ENCODE measurements at regions not wholly inside any gene's neighbourhood (a gene's known extent, or its start where the extent isn't known, plus 50 kb on each side); places are given as distances from the start of the nearest gene placed in this dataset.
"Not testable (repeated sequence)": the region's sequence is repeated elsewhere in the genome, so short reads cannot be mapped to it uniquely, and the experiment has no call there.

GRCh38 chr3:63135367-63135766 is 142.7 kb upstream of the SYNPR start:
- Histone ChIP-seq H3K9me3 (ENCODE audit: control insufficient read depth in 1 of 2, insufficient read depth in 1 of 2, low read depth in 1 of 2, low read length in 2 of 2) (no peaks in the 10 kb centered on the region), H3K27ac (ENCODE audit: low read depth, low read length) (peak overlapping the region; percentile 29; the same call in 1 of the 2 replicates), H3K27me3 (ENCODE audit: insufficient read depth, low read length) (no peaks in the 10 kb centered on the region), H3K4me3 (replicated peaks in 1 of 2; ENCODE audit: low read depth in 1 of 2, low read length in 2 of 2) (peak overlapping the region; percentile 26 to 51; a peak in 3 of 4 replicates), H2AFZ (ENCODE audit: low read depth, low read length, poor library complexity, severe bottlenecking) (no peak overlapping the region), H3K79me2 (ENCODE audit: insufficient read depth, low read length) (no peaks in the 10 kb centered on the region), H3K9me2 (ENCODE audit: insufficient read depth) (no peaks in the 10 kb centered on the region), H4K20me1 (ENCODE audit: insufficient read depth) (no peaks in the 10 kb centered on the region), H3K36me3 (ENCODE audit: control insufficient read depth in 1 of 2, insufficient read depth in 2 of 2, low read length in 2 of 2) (no peaks in the 10 kb centered on the region), H3K4me1 (ENCODE audit: control insufficient read depth in 1 of 2, insufficient read depth in 2 of 2, low read length in 2 of 2) (peaks cover 0 to 8% of the 10 kb centered on the region in 2 experiments; a peak in 1 of 4 replicates), H3K4me2 (ENCODE audit: low read length) (peak overlapping the region; percentile 54), H3K9ac (ENCODE audit: low read length) (peak overlapping the region; percentile 33; the same call in 1 of the 2 replicates)
- ChIA-PET CTCF (no interaction called here), RAD21 (ENCODE audit: low non-redundant PET in 1 of 2, low total read pairs in 2 of 2, uncharacterized antibody in 2 of 2, unreplicated experiment in 2 of 2) (no interaction called here), POLR2A (no interaction called here)
- DNase-seq (ENCODE audit: low read depth, low spot score) = no peak
- intact Hi-C loops (cut with micrococcal nuclease) = no loop called here
- no TSS peak for BruUV-seq (replicated peaks)
- peak; percentile 53; the same call in 1 of the 2 replicates for ATAC-seq
- TF ChIP-seq EGR1 (IDR thresholded peaks at IDR 0.05; ENCODE audit: low read depth) = no peak
- no peak for TF ChIP-seq POLR2AphosphoS5 (IDR thresholded peaks at IDR 0.05; ENCODE audit: low read depth, low read length)
- no peak for TF ChIP-seq CEBPB (IDR thresholded peaks at IDR 0.05; ENCODE audit: low read depth)
- TF ChIP-seq MAX (IDR thresholded peaks at IDR 0.05) = no peak
- TF ChIP-seq ELF1 (IDR thresholded peaks at IDR 0.05; ENCODE audit: borderline replicate concordance, low read depth) = no peak
- no peak for TF ChIP-seq FOSL1 (IDR thresholded peaks at IDR 0.05; ENCODE audit: low read depth)
- TF ChIP-seq POLR2A (IDR thresholded peaks at IDR 0.05; ENCODE audit: borderline replicate concordance, extremely low read depth, insufficient read depth, insufficient read length) = no peak
- TF ChIP-seq ZBTB33 (IDR thresholded peaks at IDR 0.05; ENCODE audit: extremely low read depth, insufficient replicate concordance, low read length) = no peak
- no peak for TF ChIP-seq ATF3 (IDR thresholded peaks at IDR 0.05)
- TF ChIP-seq REST (IDR thresholded peaks at IDR 0.05; ENCODE audit: low read depth) = no peak
- TF ChIP-seq SIN3A (IDR thresholded peaks at IDR 0.05; ENCODE audit: low read depth) = no peak
- TF ChIP-seq JUND (IDR thresholded peaks at IDR 0.05) = no peak
- no peak for TF ChIP-seq EZH2 (IDR thresholded peaks at IDR 0.05)
- no peak for TF ChIP-seq SP1 (IDR thresholded peaks at IDR 0.05; ENCODE audit: low read depth)
- no peak for TF ChIP-seq ZFX (IDR thresholded peaks at IDR 0.05)
- no peak for TF ChIP-seq TCF7L2 (IDR thresholded peaks at IDR 0.05; ENCODE audit: borderline replicate concordance, extremely low read depth, insufficient read depth, insufficient read length)

GRCh38 chr3:63136249-63136648 is 141.9 kb upstream of the SYNPR start:
- POLR2A ChIA-PET; H3K27me3 ChIP-seq (ENCODE audit: insufficient read depth, low read length); intact Hi-C loops (cut with micrococcal nuclease); H3K9ac ChIP-seq (ENCODE audit: low read length); ATAC-seq; DNase-seq (ENCODE audit: low read depth, low spot score); H3K27ac ChIP-seq (ENCODE audit: low read depth, low read length); CTCF ChIA-PET; BruUV-seq (replicated peaks); H3K36me3 ChIP-seq (ENCODE audit: control insufficient read depth in 1 of 2, insufficient read depth in 2 of 2, low read length in 2 of 2); H3K9me3 ChIP-seq (ENCODE audit: control insufficient read depth in 1 of 2, insufficient read depth in 1 of 2, low read depth in 1 of 2, low read length in 2 of 2); RAD21 ChIA-PET (ENCODE audit: low non-redundant PET in 1 of 2, low total read pairs in 2 of 2, uncharacterized antibody in 2 of 2, unreplicated experiment in 2 of 2); H3K9me2 ChIP-seq (ENCODE audit: insufficient read depth); H3K79me2 ChIP-seq (ENCODE audit: insufficient read depth, low read length); H3K4me1 ChIP-seq (ENCODE audit: control insufficient read depth in 1 of 2, insufficient read depth in 2 of 2, low read length in 2 of 2); H2AFZ ChIP-seq (ENCODE audit: low read depth, low read length, poor library complexity, severe bottlenecking); H4K20me1 ChIP-seq (ENCODE audit: insufficient read depth): not testable (repeated sequence)
- peak overlapping the region; percentile 54 for H3K4me2 ChIP-seq (ENCODE audit: low read length)
- peak overlapping the region; percentile 26 to 51; a peak in 3 of 4 replicates for H3K4me3 ChIP-seq (replicated peaks in 1 of 2; ENCODE audit: low read depth in 1 of 2, low read length in 2 of 2)
